GM18520 (cell line): ENCODE measurements at regions not wholly inside any gene's neighbourhood (a gene's known extent, or its start where the extent isn't known, plus 50 kb on each side); places are given as distances from the start of the nearest gene placed in this dataset.

Source experiments
- ATAC-seq: cut with Tn5 transposase; IDR thresholded peaks from one replicate; pipeline ENCODE4 v1.9.1; 2021; ENCODE audit not compliant: unreplicated experiment

- ATAC-seq: no peak
Observed at GRCh38 chr2:139949242-139949972, 1169.2 kb upstream of the NXPH2 start.

GRCh38 chr2:139946690-139947089 lies 1166.5 kb upstream of the NXPH2 start:
- no peak for ATAC-seq

GRCh38 chr2:139940686-139941085 lies 1160.5 kb upstream of the NXPH2 start:
- no peak for ATAC-seq

GRCh38 chr2:139925903-139926302 lies 1145.7 kb upstream of the NXPH2 start:
- ATAC-seq: no peak

- ATAC-seq: no peak
Observed at GRCh38 chr2:139924070-139924469, 1143.9 kb upstream of the NXPH2 start.

GRCh38 chr2:139918982-139919381 lies 1138.8 kb upstream of the NXPH2 start:
- ATAC-seq: no peak

- ATAC-seq: no peak
Observed at GRCh38 chr2:139917690-139918384, 1137.6 kb upstream of the NXPH2 start.

GRCh38 chr2:139916822-139917221 lies 1136.6 kb upstream of the NXPH2 start:
- ATAC-seq: no peak

GRCh38 chr2:139911160-139911559 lies 1131.0 kb upstream of the NXPH2 start:
- no peak for ATAC-seq

- ATAC-seq: no peak
Observed at GRCh38 chr2:139909136-139909535, 1128.9 kb upstream of the NXPH2 start.

- ATAC-seq: no peak
Observed at GRCh38 chr2:139905624-139906023, 1125.4 kb upstream of the NXPH2 start.

GRCh38 chr2:139891636-139892035 lies 1111.4 kb upstream of the NXPH2 start:
- no peak for ATAC-seq

- ATAC-seq: no peak
Observed at GRCh38 chr2:139885921-139886498, 1105.8 kb upstream of the NXPH2 start.

GRCh38 chr2:139876964-139877363 lies 1096.8 kb upstream of the NXPH2 start:
- ATAC-seq: no peak

- ATAC-seq: no peak
Observed at GRCh38 chr2:139876321-139876720, 1096.1 kb upstream of the NXPH2 start.

- ATAC-seq: no peak
Observed at GRCh38 chr2:139872503-139872902, 1092.3 kb upstream of the NXPH2 start.

- ATAC-seq: no peak
Observed at GRCh38 chr2:139872032-139872431, 1091.8 kb upstream of the NXPH2 start.

GRCh38 chr2:139867601-139868226 lies 1087.5 kb upstream of the NXPH2 start:
- ATAC-seq: no peak

- ATAC-seq: no peak
Observed at GRCh38 chr2:139864821-139865302, 1084.7 kb upstream of the NXPH2 start.

GRCh38 chr2:139854769-139855483 lies 1074.7 kb upstream of the NXPH2 start:
- no peak for ATAC-seq
